ENCODE measurements at regions not wholly inside any gene's neighbourhood (a gene's known extent, or its start where the extent isn't known, plus 50 kb on each side); places are given as distances from the start of the nearest gene placed in this dataset.
A peak's percentile ranks its signal among the peaks of the same experiment; 100 is the strongest.

DNA sequence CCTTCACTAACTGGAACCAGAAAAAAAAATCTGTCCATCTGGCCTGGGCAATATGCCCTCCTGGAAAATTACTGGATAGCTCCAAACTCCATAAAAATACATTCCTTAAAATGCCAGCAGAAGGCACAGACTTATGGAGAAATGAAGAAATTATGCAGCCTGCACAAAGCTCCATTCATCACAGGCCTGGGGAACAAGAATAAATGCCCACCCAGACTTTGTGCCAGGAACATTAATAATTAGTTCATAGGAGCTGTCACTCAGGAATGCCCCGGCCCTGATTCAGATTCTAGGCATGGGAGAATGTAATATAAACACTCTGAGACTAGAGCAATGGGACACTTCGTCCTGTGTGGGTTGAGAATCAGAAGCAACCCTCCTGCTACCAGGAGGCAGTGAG, 199.3 kb downstream of the OTOR start:
- peak; percentile 61 for DNase-seq

DNA sequence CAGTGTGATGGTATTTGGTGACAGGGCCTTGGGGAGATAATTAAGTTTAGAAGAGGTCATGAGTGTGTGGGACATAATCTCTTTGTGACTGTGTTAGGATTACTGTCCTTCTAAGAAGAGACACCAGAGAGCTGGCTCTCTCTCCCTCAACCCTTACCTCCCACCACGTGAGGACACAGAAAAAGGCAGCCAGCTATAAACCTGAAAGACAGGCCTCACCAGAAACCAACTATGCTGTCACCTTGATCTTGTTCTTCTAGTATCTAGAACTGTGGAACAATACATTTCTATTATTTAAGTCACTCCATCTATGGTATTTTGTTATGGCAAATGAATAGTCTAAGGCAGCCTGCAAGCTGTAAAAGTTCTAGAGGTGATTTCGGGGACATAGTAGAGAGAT, 203.7 kb downstream of the OTOR start:
- no peak for DNase-seq

DNA sequence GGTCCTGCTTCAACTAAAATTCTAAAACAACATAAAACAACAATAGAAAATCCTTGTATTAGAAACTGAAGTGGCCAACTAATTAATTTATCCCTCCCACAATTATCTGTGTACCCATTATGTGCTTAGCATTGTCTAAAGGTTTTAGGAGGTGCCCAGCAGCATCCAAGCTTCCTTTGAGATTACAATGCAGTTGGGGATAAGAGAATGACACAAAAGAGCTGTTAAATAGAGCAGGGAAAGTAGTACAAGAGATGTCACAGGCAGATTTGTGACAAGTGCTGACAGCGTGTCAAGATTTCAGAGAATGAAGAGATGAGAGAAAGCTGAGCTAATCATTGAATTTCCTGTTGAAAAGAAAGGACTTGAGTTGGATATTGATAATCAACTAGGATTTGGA, 204.8 kb downstream of the OTOR start:
- no peak for DNase-seq

DNA sequence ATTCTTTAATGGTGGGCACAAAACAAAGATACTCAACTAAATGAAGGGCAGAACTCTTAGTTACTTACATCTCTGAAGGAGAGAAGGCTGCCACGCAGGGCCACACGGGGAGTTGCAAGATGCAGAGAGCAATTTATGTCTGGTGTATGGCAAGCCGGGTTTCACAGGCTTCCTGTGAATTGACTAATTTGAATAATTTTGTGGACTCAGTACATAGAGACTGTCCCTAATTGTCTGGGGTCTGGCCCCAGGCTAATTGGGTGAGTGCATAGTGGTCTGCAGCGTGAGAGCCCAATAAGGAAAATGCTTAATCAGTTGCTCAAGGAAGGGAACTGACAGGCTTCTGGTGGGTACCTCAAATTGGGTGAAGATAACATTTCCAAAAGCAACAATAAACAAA, 205.7 kb downstream of the OTOR start:
- no peak for DNase-seq

DNA sequence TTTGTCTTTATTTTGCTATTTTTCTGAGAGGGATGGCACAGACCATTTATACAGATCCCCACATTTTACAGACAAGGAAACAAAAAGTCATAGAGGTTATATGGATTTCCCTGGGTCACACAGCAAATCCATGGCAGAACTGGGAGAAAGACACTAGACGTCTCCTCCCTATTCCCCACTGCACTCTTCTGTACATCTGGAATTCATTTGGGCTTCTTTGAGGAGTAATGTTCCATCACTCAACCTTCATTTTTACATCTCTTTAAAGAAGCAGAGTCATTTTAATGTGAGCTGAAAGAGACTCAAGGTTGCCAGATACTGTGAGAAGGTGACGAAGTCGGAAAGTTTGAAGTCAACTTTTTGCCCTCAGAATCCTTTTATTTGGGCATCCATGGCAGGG, 207.3 kb downstream of the OTOR start:
- peak; percentile 29 for DNase-seq

DNA sequence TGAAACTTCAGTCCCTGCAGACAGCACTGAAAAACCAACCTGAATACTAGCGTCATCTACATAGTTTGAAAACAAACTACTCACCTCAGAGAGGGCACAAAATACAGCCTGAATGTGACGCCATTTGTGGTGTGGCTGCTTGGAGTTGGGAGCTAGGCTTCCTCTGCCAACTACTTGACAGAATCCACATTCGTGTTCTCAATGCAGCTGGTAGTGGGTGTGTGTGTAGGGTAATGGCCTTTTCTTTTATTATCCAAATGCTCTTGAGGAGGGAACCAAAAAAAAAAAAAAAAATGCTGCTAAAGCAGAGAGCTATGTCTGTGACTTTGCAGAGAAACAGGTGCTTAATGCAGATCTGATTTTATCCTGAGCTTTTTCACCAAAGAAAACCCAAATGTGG, 207.8 kb downstream of the OTOR start:
- no peak for DNase-seq

DNA sequence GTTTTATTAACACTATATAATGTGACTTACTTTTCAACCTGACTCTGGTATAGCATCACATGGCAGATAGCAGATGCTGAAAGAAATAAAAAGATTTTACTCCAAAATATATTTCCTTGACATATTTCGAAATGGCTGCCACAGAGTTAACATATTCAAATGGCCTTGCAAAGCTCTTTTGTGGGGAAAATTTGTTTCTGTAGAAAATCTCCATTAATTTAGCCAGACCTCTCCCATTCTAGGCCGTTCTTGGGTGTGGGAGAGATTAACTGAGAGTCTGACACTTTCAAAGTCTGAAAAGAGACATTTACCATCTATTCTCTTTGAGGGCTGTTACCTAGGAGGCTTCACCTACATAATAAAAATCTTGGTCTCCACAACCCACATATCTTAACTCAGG, 217.2 kb downstream of the OTOR start:
- DNase-seq, result no peak

DNA sequence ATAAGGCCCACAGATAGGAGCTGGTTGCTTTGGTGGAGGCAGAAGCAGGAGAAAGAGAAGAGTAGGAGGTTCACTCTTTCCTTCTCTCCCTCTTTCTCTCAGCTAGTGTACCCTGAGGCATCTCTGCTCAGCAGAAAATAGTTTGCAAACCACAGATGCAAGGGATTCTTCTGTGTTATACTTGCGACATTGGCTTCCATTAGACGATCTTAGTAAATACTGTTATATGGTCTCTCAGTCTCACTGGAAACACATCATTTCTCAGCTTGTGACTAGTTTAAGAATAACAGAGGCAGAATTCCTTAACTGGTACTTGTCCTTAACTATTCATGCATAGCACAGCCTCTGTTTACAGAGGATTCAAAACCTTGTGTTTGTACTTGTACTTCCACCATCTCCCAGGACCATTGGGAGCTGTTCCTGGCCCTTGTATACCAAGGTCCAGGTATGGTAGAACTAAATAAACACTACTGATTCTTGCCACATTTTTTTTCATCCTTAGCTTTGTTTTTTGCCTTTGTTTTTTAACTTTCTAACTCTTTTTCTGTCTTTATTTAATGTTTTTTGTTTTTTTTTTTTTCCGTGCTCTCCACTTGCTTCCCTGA, 218.2 kb downstream of the OTOR start:
- DNase-seq, result no peak

DNA sequence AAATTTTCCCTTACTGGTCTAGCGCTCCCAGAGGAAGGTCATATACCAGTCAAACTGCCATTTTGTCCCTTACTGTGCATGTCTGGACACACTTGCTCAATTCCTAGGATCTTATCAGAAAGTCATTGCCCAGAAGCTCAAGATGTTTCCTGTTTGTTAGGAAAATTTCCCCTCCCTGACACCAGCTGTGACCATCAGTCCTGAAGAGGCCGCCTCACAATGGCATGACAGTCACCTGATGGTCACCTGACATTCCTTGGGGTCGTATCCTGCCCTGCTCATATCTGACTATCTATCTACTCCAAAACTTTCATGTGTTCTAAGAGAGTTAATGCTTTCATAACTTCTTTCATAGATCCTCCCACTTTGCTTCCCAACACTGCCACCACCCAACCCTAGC, 219.9 kb downstream of the OTOR start:
- DNase-seq, result no peak

DNA sequence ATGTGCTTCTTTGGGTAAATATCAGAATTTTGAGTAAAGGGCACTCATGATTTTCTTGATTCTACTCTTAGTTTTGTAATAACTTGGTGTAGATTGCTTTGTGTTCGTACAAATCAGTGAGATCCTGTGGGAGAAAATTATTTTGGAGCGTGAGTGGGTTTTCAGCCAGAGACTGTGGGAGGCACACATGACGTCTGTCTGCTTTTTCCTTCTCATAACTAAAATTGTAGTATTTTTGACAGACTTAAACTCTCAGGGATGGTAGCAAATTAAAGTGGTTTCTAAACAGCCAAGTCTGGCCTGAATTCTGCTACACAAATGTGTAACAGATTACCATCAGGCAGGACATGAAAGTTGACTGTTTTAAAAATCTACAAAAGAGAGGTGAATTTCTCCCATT, 222.6 kb downstream of the OTOR start:
- no peak for DNase-seq

DNA sequence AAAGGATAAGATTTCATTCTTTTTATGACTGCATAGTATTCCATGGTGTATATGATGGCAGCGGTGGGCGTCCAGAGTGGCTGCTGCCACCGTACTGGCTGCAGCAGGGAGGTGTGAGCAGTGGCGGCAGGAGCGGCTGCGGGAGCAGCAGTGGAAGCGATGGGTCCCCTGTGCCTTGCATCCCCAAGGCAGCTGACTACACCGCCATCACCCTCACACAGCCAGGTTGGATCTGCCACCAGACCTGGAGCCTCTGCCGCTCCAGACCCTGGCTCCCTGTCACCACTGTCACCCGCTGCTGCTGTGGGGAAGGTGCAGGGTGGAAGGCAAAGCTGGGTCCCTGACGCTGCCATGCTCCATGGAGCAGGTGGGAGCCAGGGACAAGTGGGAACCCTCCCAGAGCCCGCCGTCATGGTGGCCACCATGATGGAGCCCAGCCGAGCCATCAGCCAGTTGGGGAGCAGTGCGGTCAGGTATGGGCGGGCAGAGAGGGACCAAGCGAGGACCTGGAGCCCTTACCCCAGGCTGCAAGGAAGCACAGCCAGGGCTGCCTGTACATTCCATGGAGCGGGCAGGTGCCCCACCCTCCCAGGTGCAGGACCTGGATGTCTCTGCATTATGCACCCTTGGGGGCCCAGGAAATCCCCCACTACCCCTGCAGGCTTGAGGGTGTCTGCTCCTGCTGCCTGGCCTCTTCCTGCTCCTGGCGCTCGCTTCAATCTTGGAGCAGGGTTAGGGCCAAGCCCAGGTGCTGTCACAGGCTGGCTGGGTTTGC, 226.1 kb downstream of the OTOR start:
- no peak for DNase-seq

DNA sequence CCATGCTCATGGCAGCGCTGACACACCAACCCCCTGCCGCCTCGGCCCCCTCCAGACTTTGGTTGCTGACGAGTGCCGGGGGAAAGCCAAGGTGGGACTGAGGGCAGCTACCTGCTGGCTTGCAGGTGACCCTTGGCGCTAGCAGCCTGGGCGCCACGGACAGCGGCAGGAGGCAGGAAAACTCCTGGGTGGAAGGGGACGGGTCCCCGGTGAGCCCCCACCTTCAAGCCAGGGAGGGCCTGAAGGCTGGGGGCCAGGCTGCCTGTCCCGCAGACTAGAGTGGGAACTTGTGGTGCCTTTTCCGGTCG, 226.7 kb downstream of the OTOR start:
- no peak for DNase-seq

DNA sequence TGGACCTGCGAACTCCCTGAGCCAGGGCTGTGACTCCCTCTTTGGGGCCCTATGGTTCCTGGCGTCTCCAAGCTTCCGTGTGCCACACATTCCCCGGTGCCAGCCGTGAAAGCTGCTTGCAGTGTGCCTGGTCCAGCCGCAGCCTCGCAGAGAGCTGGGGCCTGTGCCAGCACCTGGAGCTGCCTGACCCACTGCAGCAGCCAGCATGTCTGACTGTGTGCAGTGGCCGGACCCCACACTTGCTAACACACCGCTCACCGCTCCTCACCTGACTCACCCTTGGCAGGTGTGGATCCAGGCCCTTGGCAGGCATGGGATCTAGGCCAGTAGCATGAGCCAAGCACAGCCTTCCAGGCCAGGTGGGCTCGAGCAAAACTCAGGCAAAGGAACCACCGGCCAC, 227.5 kb downstream of the OTOR start:
- no peak for DNase-seq

DNA sequence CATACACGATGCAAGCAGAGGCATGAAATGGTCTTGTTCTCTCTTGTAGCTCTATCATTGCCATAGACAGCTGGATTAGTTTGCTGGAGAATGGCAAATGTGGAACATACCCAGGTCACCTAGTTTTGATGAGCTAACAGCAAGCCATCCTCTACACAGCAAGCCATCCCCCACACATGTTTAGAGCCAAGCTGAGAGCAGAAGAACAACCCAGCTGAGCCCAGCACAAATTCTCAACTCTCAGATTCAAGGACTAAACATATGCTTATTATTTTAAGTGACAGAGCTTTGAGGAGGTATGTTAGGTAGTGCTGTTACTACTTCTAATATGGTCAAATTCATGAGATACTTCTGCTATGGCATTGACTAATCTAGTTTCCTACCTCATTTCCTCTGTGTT, 230.3 kb downstream of the OTOR start:
- no peak for DNase-seq

DNA sequence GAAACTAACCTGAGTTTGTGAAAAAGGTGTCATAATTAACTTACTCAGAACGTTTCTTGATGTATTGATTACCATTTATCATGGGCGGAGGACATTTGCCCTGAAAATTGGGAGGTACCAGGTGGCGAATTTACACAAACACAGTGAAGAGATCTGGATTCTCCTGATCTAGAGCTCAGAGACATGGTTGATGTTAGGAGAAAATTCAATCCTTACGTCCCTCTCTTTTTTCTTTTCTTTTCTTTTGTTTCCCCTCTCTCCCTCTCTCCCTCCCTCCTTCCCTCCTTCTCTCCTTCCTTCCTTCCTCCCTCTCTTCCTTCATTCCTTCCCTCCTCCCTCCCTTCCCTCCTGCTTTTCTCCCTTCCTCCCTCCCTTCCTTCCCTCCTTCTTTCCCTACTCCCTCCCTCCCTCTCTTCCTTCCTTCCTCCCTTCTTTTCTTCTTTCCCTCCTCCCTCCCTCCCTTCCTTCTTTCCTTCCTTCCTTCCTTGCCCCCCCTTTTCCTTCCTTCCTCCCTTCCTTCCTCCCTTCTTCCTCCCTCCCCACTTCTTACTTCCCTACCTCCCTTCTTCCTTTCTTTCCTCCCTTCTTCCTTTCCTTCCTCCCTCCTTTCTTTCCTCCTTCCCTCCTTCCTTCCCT, 234.1 kb downstream of the OTOR start:
- no peak for DNase-seq

DNA sequence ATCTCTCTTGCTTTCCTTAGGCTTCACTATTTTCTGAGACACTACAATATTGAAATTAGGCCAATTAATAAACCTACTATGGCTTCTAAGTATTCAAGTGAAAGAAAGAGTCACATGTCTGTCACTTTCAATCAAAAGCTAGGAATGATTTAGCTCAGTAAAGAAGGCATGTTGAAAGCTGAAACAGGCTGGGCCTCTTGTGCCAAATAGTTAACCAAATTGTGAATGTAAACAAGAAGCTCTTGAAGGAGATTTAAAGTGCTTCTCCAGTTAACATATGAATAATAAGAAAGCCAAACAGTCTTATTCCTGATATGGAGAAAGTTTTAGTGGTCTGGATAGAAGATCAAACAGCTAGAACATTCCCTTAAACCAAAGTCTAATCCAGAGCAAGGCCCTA, 236.3 kb downstream of the OTOR start:
- no peak for DNase-seq

DNA sequence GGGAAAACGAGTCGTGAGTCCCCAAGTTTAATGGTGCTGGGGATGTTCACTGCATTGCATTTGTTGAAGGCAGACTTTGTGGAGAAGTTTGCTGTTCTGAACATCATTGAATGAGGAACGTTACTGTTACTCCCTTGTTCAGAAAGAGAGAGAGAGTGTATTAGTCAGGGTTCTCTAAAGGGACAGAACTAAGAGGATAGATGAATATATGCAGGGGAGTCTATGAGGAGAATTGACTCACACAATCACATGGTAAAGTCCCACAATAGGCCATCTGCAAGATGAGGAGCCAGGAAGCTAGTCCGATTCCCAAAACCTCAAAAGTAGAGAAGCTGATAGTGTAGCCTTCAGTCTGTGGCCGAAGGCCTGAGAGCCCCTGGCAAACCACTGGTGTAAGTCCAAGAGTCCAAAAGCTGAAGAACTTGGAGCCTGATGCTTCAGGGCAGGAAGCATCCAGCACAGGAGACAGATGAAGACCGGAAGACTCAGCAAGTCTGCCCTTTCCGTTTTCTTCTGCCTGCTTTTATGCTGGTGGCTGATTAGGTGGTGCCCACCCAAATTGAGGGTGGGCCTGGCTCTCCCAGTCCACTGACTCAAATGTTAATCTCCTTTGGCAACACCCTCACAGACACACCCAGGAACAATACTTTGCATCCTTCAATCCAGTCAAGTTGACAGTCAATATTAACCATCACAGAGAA, 223.5 kb upstream of the PCSK2 start:
- no peak for DNase-seq

DNA sequence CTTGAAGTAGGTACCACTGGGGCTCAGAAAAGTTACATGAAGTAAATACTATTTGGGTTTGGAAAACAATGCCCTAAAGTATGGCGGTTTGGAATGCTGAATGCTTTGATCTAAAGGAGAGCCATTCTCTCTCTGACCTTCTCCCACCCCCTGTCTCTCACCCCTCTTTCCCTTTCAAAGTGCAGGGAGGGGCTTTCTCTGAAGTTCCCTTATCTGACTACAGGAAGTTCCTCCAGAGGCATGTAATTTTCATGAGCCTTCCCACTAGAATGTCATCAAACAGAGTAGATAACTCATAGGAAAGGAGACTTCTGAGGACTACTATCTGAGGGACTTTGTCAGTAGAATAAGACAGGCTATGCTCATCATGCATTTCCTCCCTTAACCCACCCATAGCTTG, 216.7 kb upstream of the PCSK2 start:
- no peak for DNase-seq

DNA sequence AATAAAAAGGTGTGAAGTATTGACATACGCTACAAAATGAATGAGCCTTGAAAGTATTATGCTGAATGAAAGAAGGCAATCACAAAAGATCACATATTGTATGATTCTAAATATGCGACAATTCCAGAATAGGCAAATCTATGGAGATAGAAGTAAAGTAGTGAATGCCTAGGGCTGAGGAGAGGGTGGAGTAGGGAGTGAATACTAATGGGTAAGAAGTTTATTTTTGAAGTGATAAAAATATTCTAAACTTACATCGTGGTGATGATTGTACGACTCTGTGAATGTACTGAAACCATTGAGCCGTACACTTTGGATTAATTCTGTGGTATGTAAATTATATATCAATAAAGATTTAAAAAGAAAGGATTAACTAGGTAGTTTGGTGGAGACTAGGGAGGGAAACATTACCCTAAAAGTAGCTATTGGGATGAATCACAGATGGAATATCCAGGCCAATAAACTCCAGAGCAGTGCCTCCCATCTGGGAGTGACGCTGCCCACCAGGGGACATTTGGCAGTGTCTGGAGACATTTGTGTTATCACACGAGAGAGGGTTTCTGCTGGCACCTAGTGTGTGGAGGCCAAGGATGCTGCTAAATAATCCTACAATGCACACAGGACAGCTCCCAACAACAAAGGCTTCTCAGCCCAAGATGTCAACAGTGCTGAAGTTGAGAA, 214.2 kb upstream of the PCSK2 start:
- no peak for DNase-seq

DNA sequence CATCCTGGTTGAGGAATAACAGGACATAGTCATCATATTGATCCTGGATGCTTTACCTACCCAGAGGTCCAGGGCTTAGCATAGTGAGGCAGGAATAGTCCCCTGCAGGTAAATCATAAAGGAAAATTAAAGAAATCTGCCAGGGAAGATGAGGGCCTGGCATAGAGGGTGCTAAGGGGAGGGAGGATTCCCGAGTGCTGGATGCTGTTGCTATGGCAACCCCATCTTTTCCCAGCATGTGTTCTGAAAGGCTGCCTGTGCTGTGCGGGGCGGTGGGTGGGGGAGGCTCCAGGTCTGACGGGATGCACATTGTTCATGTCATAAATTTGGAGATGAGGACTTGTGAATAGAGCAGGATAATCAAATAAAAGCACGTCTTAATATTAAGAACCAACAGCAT, 212.6 kb upstream of the PCSK2 start:
- DNase-seq, result no peak

DNA sequence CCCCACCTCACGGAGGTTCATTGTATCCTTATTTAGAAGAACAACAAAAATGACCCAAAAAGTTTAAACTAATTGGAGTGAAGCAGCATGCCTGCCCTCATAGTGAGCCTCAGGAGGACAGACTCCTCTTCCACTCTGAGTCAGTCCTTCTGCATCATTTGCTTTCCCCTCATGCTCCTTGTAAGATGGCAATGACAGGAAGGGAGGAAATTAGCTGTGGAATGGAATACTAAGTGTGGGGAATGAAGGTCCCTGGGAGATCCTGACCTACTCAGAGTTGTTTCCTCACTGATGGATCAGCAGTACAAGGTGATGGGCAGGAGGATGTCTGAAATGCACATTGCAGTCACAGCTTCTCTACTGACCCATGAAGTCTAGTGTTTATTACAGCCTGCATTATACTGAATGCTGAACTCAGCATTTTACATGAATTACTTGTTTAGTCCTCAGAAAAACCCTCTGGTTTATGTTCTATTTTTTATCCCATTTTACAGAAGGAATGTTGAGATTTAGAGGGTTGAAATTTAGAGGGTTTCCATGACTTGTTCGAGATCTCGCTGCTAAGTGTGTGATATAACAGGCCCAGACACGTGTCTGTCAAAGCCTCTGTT, 212.0 kb upstream of the PCSK2 start:
- DNase-seq, result no peak

DNA sequence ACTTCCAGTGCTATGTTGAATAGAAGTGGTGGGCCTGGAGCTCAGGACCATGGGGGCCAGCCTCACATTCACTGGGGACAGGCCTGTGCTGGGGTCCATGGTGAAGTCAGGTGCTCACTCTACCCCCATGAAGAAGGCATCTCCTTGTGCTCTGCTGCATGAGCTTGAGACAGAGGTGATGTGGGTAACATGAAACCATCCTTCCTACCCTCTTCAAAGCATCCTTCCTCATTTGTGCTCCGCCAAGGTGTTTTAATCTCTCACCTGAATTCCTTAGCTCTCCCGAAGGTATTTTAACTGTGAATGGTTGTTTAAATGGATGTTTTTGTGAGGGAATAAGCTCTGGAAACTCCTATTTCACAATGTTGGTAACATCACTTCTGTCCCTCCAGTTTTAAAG, 209.6 kb upstream of the PCSK2 start:
- no peak for DNase-seq

DNA sequence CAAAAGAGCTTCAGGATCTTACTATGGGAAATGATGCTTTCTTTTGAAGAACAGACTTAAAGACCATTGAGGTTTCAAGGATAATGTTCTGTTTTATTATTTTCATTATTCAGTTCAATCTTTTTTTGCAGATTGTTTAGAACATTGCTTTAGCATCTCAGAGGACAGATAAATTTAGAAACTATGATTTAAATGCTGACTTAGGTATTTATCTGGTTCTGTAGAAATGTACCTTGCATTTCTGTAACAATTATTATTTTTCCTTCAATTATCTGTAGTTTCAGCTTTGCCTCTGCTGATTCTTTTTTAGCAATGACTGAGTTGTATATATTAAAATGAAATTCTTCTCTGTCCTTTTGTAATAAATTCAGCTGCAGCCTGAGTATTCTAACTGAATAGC, 205.4 kb upstream of the PCSK2 start:
- DNase-seq, result no peak

Data from fibroblast of skin of abdomen (primary cell).